Neural progenitor cell (in vitro differentiated cells): ENCODE measurements at regions not wholly inside any gene's neighbourhood (a gene's known extent, or its start where the extent isn't known, plus 50 kb on each side); places are given as distances from the start of the nearest gene placed in this dataset.

Source experiments
- EZH2 ChIP-seq: fragments of 200-600 bp; sonication (generic); IDR thresholded peaks from 2 replicates; pipeline ENCODE4 v1.6.1; 2017; ENCODE audit warnings: antibody characterized with exemption, mild to moderate bottlenecking, moderate library complexity
- EZH2phosphoT487 ChIP-seq: fragments of 200-600 bp; sonication (generic); IDR thresholded peaks from 2 replicates; pipeline ENCODE4 v1.6.1; 2017; ENCODE audit warnings: antibody characterized with exemption
- TF ChIP-seq, protein P1 (sequence below): fragments of 200-600 bp; sonication (generic); IDR thresholded peaks from 2 replicates; pipeline ENCODE4 v1.5.1; 2017; ENCODE audit warnings: antibody characterized with exemption, mild to moderate bottlenecking

DNA sequence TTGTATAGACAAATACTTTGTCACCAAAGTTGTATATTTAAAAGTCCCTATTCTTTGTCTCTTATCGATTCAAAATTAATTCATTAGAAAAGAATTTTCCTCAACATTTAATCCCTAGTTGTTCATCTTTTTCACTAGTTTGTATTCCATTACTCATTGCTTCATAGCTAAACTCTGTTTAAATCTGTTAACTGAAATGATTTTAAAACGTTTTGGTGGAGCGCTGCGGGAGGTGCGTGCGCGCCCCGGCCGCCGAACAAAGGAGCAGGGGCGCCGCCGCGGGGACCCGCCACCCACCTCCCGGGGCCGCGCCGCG is 56.4 kb upstream of the GOLGA8A start:
- TF ChIP-seq, protein P1, sequence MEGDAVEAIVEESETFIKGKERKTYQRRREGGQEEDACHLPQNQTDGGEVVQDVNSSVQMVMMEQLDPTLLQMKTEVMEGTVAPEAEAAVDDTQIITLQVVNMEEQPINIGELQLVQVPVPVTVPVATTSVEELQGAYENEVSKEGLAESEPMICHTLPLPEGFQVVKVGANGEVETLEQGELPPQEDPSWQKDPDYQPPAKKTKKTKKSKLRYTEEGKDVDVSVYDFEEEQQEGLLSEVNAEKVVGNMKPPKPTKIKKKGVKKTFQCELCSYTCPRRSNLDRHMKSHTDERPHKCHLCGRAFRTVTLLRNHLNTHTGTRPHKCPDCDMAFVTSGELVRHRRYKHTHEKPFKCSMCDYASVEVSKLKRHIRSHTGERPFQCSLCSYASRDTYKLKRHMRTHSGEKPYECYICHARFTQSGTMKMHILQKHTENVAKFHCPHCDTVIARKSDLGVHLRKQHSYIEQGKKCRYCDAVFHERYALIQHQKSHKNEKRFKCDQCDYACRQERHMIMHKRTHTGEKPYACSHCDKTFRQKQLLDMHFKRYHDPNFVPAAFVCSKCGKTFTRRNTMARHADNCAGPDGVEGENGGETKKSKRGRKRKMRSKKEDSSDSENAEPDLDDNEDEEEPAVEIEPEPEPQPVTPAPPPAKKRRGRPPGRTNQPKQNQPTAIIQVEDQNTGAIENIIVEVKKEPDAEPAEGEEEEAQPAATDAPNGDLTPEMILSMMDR, result no peak
- no peak for TF ChIP-seq EZH2phosphoT487
- TF ChIP-seq EZH2, result no peak
